HL-60 (cell line): ENCODE measurements at regions not wholly inside any gene's neighbourhood (a gene's known extent, or its start where the extent isn't known, plus 50 kb on each side); places are given as distances from the start of the nearest gene placed in this dataset.

Source experiments
- GABPA ChIP-seq: IDR thresholded peaks from 2 replicates; pipeline ENCODE4 v1.6.1; 2012; ENCODE audit warnings: low read depth
- POLR2AphosphoS5 ChIP-seq: IDR thresholded peaks from 2 replicates; pipeline ENCODE4 v1.6.1; 2012; ENCODE audit warnings: low read depth
- SPI1 ChIP-seq: IDR thresholded peaks from 2 replicates; pipeline ENCODE4 v1.6.1; 2012; ENCODE audit warnings: low read depth, mild to moderate bottlenecking, borderline replicate concordance
- TF ChIP-seq, protein P1 (sequence below): IDR thresholded peaks from one replicate; pipeline ENCODE4 v1.5.1; 2011; ENCODE audit warnings: low read length, control low read depth, inconsistent platforms; ENCODE audit not compliant: insufficient read depth
- TF ChIP-seq, protein P2 (sequence below): IDR thresholded peaks from 2 replicates; pipeline ENCODE4 v1.6.1; 2012; ENCODE audit warnings: low read depth; ENCODE audit not compliant: insufficient replicate concordance

DNA sequence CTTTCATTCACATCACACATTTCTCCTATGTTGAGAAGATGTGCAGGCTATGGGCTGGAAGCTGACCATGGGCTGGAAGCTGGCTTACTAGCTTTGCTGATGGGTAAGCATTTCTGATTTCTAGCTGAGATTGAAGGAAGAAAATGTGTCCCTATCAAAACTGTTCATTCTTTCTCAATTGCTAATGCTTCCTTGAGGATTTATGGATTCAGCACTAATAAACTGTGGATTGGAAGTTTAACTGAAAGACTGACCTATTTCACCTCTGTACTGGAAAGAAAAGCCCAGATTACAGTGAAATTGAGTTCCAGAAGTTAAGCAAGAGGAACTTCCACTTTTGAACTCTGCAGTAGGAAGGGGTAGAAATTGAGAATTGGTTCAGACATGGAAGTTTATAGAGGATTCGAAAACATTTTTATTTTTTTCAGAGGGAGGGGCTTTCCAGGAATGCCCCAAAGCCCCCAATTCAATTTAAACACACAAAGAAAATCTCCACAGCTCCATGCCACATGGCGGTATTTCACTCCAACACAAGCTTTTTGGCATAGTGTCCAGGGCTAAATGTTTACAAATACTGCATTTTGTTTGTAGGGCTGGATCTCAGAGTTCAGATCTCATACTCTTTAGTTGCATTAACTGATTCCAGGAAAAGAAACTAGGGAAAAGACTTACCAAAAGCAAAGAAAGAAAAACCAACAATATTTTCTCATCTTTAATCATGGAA lies 61.2 kb upstream of the ARGLU1 start:
- TF ChIP-seq, protein P1, sequence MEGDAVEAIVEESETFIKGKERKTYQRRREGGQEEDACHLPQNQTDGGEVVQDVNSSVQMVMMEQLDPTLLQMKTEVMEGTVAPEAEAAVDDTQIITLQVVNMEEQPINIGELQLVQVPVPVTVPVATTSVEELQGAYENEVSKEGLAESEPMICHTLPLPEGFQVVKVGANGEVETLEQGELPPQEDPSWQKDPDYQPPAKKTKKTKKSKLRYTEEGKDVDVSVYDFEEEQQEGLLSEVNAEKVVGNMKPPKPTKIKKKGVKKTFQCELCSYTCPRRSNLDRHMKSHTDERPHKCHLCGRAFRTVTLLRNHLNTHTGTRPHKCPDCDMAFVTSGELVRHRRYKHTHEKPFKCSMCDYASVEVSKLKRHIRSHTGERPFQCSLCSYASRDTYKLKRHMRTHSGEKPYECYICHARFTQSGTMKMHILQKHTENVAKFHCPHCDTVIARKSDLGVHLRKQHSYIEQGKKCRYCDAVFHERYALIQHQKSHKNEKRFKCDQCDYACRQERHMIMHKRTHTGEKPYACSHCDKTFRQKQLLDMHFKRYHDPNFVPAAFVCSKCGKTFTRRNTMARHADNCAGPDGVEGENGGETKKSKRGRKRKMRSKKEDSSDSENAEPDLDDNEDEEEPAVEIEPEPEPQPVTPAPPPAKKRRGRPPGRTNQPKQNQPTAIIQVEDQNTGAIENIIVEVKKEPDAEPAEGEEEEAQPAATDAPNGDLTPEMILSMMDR: no peak
- TF ChIP-seq POLR2AphosphoS5: no peak
- TF ChIP-seq, protein P2, sequence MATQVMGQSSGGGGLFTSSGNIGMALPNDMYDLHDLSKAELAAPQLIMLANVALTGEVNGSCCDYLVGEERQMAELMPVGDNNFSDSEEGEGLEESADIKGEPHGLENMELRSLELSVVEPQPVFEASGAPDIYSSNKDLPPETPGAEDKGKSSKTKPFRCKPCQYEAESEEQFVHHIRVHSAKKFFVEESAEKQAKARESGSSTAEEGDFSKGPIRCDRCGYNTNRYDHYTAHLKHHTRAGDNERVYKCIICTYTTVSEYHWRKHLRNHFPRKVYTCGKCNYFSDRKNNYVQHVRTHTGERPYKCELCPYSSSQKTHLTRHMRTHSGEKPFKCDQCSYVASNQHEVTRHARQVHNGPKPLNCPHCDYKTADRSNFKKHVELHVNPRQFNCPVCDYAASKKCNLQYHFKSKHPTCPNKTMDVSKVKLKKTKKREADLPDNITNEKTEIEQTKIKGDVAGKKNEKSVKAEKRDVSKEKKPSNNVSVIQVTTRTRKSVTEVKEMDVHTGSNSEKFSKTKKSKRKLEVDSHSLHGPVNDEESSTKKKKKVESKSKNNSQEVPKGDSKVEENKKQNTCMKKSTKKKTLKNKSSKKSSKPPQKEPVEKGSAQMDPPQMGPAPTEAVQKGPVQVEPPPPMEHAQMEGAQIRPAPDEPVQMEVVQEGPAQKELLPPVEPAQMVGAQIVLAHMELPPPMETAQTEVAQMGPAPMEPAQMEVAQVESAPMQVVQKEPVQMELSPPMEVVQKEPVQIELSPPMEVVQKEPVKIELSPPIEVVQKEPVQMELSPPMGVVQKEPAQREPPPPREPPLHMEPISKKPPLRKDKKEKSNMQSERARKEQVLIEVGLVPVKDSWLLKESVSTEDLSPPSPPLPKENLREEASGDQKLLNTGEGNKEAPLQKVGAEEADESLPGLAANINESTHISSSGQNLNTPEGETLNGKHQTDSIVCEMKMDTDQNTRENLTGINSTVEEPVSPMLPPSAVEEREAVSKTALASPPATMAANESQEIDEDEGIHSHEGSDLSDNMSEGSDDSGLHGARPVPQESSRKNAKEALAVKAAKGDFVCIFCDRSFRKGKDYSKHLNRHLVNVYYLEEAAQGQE: no peak
- no peak for TF ChIP-seq SPI1
- no peak for TF ChIP-seq GABPA
